ENCODE measurements at regions not wholly inside any gene's neighbourhood (a gene's known extent, or its start where the extent isn't known, plus 50 kb on each side); places are given as distances from the start of the nearest gene placed in this dataset.

DNA sequence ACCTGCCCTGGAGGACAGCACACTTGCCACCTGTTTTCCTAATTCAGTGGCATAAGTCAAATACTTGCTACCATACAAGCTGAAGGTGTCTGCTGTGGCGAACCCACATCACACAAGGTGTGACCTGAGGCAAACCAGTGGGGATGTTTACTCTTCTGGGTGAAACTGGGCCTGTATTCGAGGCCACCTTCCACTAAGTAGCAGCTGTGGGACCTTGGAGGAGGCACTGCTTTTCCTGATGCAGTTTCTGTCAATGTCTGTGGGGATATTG lies 927.4 kb downstream of the BRD1 start:
- TF ChIP-seq POLR2AphosphoS5 (IDR thresholded peaks at IDR 0.05; ENCODE audit: borderline replicate concordance, low read depth, low read length) = no peak
- TF ChIP-seq EZH2 (IDR thresholded peaks at IDR 0.05) = no peak
- no peak for TF ChIP-seq FOXP2 (optimal IDR thresholded peaks at IDR 0.05; ENCODE audit: control extremely low read depth, extremely low read length, insufficient read depth)
